ENCODE measurements at regions not wholly inside any gene's neighbourhood (a gene's known extent, or its start where the extent isn't known, plus 50 kb on each side); places are given as distances from the start of the nearest gene placed in this dataset.

GRCh38 chr12:104816845-104817503, 141.1 kb downstream of the SLC41A2 start:
- no peak overlapping the region for H3K27ac Mint-ChIP-seq
- H3K27me3 Mint-ChIP-seq: no peaks in the 10 kb centered on the region
- Histone ChIP-seq H3K9me3 (no peaks in the 10 kb centered on the region), H3K4me1 (ENCODE audit: control insufficient read depth in 1 of 2, extremely low read depth in 1 of 2, insufficient read depth in 2 of 2, low read length in 2 of 2) (no peaks in the 10 kb centered on the region), H3K27me3 (replicated peaks in 1 of 2; ENCODE audit: control insufficient read depth in 2 of 2, extremely low read depth in 1 of 2, insufficient read depth in 2 of 2, low read length in 1 of 2) (no peaks in the 10 kb centered on the region), H3K36me3 (ENCODE audit: control insufficient read depth in 2 of 2, extremely low read depth in 1 of 2, insufficient read depth in 1 of 2, low read length in 1 of 2) (no peaks in the 10 kb centered on the region), H3K4me3 (ENCODE audit: control insufficient read depth in 1 of 2, extremely low read depth in 1 of 2, low read length in 1 of 2) (no peak overlapping the region), H3K27ac (ENCODE audit: low read length) (no peak overlapping the region)
- POLR2A ChIA-PET: interaction anchor here in 1 of 2 donors (0.5 kb wide), 1 partner anchor 16 kb away, joined by 4 read pairs; no protein-coding TSS in a partner anchor
- ATAC-seq (replicated peaks in 1 of 4) (no peak), DNase-seq (no peak)
- H3K4me3 Mint-ChIP-seq: no peak overlapping the region
- WGBS (ENCODE audit: insufficient coverage): no CpG with 5 or more reads among the region's 4 CpGs
- no peaks in the 10 kb centered on the region for H3K4me1 Mint-ChIP-seq
- CTCF ChIA-PET: no interaction called here
- H3K9me3 Mint-ChIP-seq: no peaks in the 10 kb centered on the region
- no peaks in the 10 kb centered on the region for H3K36me3 Mint-ChIP-seq

GRCh38 chr12:104815935-104816334, 142.2 kb downstream of the SLC41A2 start:
- WGBS (ENCODE audit: insufficient coverage): 100% methylated on average over 1 of the region's 5 CpGs
- DNase-seq (no peak), ATAC-seq (replicated peaks in 1 of 4) (no peak)
- H3K4me3 ChIP-seq (ENCODE audit: control insufficient read depth in 1 of 2, extremely low read depth in 1 of 2, low read length in 1 of 2): no peak overlapping the region
- no peak overlapping the region for H3K27ac Mint-ChIP-seq
- H3K27me3 ChIP-seq (replicated peaks in 1 of 2; ENCODE audit: control insufficient read depth in 2 of 2, extremely low read depth in 1 of 2, insufficient read depth in 2 of 2, low read length in 1 of 2): no peaks in the 10 kb centered on the region
- H3K4me1 Mint-ChIP-seq: no peaks in the 10 kb centered on the region
- H3K36me3 ChIP-seq (ENCODE audit: control insufficient read depth in 2 of 2, extremely low read depth in 1 of 2, insufficient read depth in 1 of 2, low read length in 1 of 2): no peaks in the 10 kb centered on the region
- no peak overlapping the region for H3K4me3 Mint-ChIP-seq
- H3K4me1 ChIP-seq (ENCODE audit: control insufficient read depth in 1 of 2, extremely low read depth in 1 of 2, insufficient read depth in 2 of 2, low read length in 2 of 2): no peaks in the 10 kb centered on the region
- ChIA-PET POLR2A (no interaction called here), CTCF (no interaction called here)
- no peaks in the 10 kb centered on the region for H3K27me3 Mint-ChIP-seq
- H3K27ac ChIP-seq (ENCODE audit: low read length): no peak overlapping the region
- no peaks in the 10 kb centered on the region for H3K36me3 Mint-ChIP-seq
- H3K9me3 ChIP-seq: no peaks in the 10 kb centered on the region
- H3K9me3 Mint-ChIP-seq: no peaks in the 10 kb centered on the region

GRCh38 chr12:104814944-104815343, 143.1 kb downstream of the SLC41A2 start:
- H3K27ac ChIP-seq (ENCODE audit: low read length): no peak overlapping the region
- no peak overlapping the region for H3K4me3 ChIP-seq (ENCODE audit: control insufficient read depth in 1 of 2, extremely low read depth in 1 of 2, low read length in 1 of 2)
- H3K4me1 ChIP-seq (ENCODE audit: control insufficient read depth in 1 of 2, extremely low read depth in 1 of 2, insufficient read depth in 2 of 2, low read length in 2 of 2): no peaks in the 10 kb centered on the region
- no peak for ATAC-seq (replicated peaks in 1 of 4)
- no peak for DNase-seq
- WGBS (ENCODE audit: insufficient coverage): no CpG with 5 or more reads among the region's 3 CpGs
- ChIA-PET POLR2A (no interaction called here), CTCF (no interaction called here)
- H3K9me3 Mint-ChIP-seq: no peaks in the 10 kb centered on the region
- H3K9me3 ChIP-seq: no peaks in the 10 kb centered on the region
- no peak overlapping the region for H3K4me3 Mint-ChIP-seq
- no peaks in the 10 kb centered on the region for H3K27me3 ChIP-seq (replicated peaks in 1 of 2; ENCODE audit: control insufficient read depth in 2 of 2, extremely low read depth in 1 of 2, insufficient read depth in 2 of 2, low read length in 1 of 2)
- no peak overlapping the region for H3K27ac Mint-ChIP-seq
- H3K36me3 ChIP-seq (ENCODE audit: control insufficient read depth in 2 of 2, extremely low read depth in 1 of 2, insufficient read depth in 1 of 2, low read length in 1 of 2): no peaks in the 10 kb centered on the region
- H3K36me3 Mint-ChIP-seq: no peaks in the 10 kb centered on the region
- H3K4me1 Mint-ChIP-seq: no peaks in the 10 kb centered on the region
- no peaks in the 10 kb centered on the region for H3K27me3 Mint-ChIP-seq

Data from T-cell (primary cell).